GM12892 (cell line): ENCODE measurements at regions not wholly inside any gene's neighbourhood (a gene's known extent, or its start where the extent isn't known, plus 50 kb on each side); places are given as distances from the start of the nearest gene placed in this dataset.

ENCODE experiments used
- DNase-seq: peaks from one replicate; pipeline ENCODE4 v3.0.0; 2011; ENCODE audit not compliant: insufficient read length
- FAIRE-seq: peaks from 2 replicates; lab custom pipeline; 2011; peaks lifted over from hg19 to GRCh38; lab: Jason Lieb, UNC
- POLR2A ChIP-seq: IDR thresholded peaks from 2 replicates; pipeline ENCODE4 v1.6.1; 2011; ENCODE audit warnings: low read depth, low read length, control low read depth
- POLR2AphosphoS5 ChIP-seq: IDR thresholded peaks from 2 replicates; pipeline ENCODE4 v1.6.1; 2011; ENCODE audit warnings: low read depth, low read length, control low read depth
- TAF1 ChIP-seq: IDR thresholded peaks from 2 replicates; pipeline ENCODE4 v1.6.1; 2011; ENCODE audit warnings: low read depth, mild to moderate bottlenecking, control low read depth, low read length, borderline replicate concordance

DNA sequence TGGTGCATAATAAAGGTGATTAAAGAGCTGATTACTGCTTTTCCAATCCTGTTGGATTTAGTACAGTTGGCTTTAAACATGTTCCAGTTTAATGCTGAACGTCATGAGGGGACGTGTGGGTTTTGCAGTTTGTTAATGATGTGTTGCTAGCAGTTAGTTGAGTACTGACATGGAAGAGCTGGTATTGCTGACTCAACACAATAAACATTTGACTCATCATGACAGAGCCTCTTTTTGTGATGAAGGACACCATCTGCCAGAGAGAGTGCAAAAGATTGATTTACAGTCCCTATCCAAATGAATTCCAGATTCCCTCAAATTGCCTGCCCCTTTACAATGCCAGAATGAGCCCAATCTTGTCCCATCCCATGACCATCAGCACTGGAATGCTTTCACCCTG, 346.2 kb upstream of the PRICKLE1 start:
- TF ChIP-seq TAF1 (no peak), POLR2A (no peak), POLR2AphosphoS5 (no peak)
- FAIRE-seq = no peak
- no peak for DNase-seq

DNA sequence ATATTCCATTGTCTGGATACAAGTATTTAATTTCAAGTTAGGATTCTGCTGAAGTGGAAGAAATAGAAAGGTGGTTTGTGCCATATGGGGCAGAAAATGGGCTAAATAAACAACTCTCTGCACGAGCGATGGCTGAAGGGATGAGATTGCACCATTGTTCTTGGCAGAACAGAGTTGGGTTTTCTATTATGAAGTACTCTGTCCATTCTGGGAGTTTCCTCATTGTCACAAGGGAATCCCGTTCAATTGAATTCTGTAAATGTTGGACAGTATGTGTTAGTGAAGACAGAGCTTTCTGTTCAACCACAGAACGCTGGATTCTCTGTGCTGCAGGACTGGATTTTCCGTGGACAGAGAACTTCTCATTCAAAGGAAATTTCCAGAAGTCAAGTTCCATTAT, 345.5 kb upstream of the PRICKLE1 start:
- FAIRE-seq (no peak), DNase-seq (no peak)
- no peak for TF ChIP-seq TAF1
- TF ChIP-seq POLR2AphosphoS5 = no peak
- no peak for TF ChIP-seq POLR2A

DNA sequence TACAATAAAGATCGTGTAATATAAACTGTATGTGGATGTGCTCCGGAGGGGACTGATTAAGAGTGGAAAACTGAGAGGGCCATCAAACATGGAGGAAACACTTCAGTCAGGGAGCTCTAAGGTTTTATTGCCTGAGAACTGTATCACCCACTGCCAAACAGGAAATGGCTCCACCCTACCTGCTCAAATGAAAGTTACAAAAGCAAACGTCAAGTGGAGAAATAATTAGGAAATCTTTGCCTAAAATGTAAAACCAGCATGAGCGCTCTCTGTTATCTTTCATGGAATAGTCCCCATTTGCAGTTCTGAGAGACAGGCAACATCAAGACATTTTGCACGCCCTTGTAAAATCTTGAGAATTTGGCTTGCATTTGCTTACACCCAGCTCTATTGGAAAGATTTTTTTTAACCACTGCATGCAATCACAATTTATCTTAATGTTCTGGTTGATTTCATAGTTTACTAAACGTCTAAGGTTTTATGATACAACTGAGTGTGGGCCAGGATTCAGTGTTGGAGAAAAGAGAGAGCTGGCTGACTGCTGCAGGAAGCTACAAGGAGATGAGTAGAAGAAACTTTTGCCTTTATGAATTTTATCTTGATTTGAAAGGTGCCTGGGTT, 344.0 kb upstream of the PRICKLE1 start:
- TF ChIP-seq POLR2A (no peak), TAF1 (no peak), POLR2AphosphoS5 (no peak)
- DNase-seq (no peak), FAIRE-seq (no peak)

DNA sequence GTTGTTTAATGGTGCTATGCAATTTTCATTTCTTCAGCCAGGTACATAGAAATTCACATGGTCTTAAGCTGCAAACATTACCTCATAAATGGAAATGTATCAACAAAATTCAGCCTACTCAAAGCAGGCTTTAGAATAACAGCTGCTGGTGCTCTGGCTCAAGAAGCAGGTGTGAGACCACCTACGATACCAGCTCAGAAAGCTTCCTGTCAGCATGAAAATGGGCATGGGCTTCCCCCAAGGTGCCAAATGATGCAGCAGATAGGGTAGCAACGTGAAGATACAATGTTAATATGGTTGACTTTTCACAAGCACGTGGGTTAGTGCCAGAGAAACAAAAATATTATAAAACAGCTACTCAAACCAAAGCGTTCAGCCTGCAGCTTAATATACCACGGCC, 343.4 kb upstream of the PRICKLE1 start:
- no peak for TF ChIP-seq POLR2A
- no peak for TF ChIP-seq POLR2AphosphoS5
- TF ChIP-seq TAF1 = no peak
- no peak for FAIRE-seq
- DNase-seq = no peak

DNA sequence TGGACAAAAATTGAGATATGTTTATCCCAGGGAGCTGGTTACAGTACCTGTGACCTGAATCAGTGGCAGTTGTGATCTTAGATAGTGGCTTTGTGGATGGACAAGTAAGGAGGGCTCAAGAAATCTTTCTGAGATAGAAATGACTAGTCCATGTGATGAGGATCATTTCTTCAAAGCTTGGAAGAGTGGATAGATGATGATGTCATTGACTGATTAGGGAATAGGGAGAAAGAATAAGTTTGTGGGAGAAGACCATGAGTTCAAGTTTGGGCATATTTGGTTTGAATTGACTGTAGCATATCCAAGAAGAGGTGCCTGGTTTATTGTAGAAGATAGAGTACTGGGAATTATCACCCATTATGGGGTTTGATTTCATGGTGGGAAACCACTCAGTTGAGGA, 336.7 kb upstream of the PRICKLE1 start:
- DNase-seq (no peak), FAIRE-seq (no peak)
- no peak for TF ChIP-seq POLR2A
- TF ChIP-seq POLR2AphosphoS5 = no peak
- TF ChIP-seq TAF1 = no peak

DNA sequence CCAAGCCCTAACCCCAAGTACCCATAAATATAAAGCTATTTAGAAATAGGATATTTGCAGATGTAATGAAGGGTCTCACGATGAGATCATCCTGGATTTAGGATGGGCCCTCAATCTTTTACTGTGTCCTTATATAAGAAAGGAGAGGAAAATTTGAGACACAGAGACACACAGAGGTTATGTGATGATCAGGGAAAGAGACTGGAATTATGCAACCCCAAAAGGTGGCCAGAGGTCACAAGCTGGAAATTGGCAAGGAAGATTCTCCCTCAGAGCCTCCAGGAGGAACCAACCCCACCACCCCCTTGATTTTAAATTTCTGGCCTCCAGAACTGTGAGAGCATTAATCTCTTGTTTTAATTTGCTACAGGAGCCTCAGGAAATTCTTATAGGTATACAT, 334.9 kb upstream of the PRICKLE1 start:
- DNase-seq = no peak
- TF ChIP-seq POLR2AphosphoS5 = no peak
- TF ChIP-seq POLR2A = no peak
- TF ChIP-seq TAF1 = no peak
- FAIRE-seq = no peak

DNA sequence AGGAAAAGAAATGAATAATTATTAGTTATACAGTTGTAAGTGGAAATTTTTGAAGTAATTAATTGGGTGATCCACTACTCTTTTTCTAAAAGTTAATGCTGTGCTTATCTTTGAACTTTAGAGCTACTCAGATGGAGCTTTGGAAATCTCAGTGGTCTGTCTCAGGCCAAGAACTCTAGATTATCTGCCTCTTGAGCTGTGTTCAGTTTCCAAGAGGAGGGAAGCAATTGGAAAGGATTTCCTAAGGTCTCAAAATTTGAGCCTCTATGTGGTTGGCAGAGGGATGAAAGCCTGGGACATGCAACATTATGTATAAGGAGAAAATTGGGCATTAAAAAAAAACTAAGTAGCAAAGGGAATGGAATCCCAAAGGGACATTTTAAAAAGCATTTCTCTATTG, 334.0 kb upstream of the PRICKLE1 start:
- FAIRE-seq (no peak), DNase-seq (no peak)
- no peak for TF ChIP-seq TAF1
- TF ChIP-seq POLR2AphosphoS5 = no peak
- no peak for TF ChIP-seq POLR2A

DNA sequence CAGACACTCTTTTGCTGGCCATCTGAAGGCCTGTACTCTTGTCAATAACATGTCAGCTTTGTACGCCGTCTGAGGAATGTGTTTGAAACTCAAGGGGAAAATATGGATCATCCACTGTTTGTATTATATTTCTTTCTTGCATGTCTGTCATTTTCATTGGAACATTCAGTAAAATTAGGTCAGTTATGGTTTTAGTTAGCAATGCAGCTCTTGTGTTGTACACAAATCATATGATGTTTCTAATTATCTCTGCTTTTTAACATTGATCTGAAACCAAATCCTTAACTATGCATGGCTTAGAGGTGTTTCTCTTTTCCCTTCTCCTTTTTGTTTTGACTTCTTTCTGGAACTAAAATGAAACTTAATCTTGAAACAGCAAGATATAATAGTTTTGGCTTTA, 333.6 kb upstream of the PRICKLE1 start:
- FAIRE-seq (no peak), DNase-seq (no peak)
- TF ChIP-seq POLR2A (no peak), POLR2AphosphoS5 (no peak), TAF1 (no peak)

DNA sequence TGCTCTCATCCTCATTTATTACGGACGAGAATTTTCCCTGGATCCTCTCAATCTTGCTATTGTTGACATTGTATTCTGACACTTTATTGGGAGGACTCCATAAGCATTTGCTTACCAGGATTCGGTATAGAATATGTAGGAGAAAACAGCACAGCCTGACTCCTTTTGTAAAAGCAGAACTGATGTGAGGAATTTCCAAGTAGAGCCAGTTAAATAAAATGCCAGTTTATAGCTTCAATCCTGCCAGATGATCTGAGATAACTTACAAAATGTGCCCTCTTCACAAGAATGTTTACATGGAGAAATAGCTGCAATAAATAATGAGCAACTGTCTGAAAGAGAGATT, 332.9 kb upstream of the PRICKLE1 start:
- FAIRE-seq = no peak
- no peak for DNase-seq
- no peak for TF ChIP-seq TAF1

DNA sequence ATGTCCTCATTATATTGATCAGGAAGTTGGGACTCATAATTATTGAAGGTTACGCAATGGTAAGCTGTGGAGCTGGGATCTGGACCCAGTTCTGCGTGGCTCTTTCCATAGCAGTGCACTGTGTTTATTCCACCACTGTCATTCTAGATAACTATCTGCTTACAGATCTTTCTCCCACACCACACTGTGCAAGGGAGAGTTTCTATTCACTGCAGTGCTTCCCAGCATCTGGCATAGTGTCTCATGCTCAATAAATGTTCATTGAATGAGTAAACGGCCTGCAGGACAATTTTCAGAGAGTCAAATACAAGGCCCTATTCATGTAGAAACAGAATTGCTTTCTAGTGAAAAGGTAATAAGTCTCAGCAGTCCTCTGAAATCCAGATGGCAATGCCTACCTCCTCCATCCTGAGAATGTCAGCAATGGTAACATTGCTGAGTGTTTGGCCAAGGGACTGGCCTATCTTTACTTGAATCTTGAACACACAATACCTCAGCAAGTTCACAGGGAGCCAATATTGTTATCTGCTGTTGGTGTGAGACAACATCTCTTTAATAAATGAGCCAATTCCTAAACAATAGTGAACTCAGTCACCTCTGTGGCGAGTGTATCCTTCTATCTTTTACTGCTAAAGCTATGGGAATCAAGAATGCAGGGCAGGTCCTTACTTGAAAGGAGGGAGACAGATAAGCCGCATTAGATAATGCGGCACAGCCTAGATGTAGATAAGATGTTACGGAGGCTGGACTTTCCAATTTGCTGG, 332.4 kb upstream of the PRICKLE1 start:
- DNase-seq (no peak), FAIRE-seq (no peak)
- no peak for TF ChIP-seq TAF1
- no peak for TF ChIP-seq POLR2AphosphoS5
- no peak for TF ChIP-seq POLR2A

DNA sequence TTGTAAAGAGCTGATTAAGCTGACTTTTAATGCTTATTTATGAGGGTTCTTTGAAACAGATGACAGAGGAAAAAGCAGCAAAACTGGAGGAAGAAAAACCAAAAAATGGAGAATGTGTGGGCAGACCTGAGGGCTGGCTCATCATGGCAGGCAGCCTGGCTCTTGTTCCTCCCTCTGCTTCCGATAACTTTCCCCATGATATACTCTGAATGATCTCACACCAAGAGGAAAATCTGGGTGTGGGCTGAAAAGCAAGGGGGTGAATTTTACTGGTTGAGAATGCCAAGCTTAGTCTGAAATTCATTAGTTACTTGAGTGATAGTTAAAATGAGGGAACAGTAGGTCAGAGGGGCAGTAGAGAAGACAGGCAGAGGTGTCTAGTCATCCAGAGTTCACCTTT, 330.1 kb upstream of the PRICKLE1 start:
- DNase-seq (no peak), FAIRE-seq (no peak)
- TF ChIP-seq POLR2A = no peak
- no peak for TF ChIP-seq TAF1
- TF ChIP-seq POLR2AphosphoS5 = no peak

DNA sequence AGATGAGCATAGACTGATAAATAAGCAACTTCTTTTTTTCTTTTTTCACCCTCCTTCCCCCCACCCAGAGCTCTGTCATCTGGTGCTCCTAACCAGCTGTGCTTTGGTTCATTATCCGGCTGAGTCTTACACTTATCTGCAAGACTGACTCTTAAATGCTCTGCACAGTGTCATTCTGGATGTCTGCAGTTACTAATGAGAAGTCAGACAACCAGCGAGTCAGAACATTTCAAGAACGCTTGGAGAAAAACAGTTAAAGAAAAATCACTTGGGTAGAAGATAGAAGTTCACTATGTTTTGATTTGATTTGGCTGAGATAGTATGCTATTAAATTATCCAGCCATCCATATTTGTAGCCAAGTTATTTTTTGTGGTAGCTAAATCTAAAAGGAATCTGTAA, 328.9 kb upstream of the PRICKLE1 start:
- TF ChIP-seq POLR2AphosphoS5 (no peak), TAF1 (no peak), POLR2A (no peak)
- DNase-seq = no peak
- FAIRE-seq = no peak
